ENCODE measurements at regions not wholly inside any gene's neighbourhood (a gene's known extent, or its start where the extent isn't known, plus 50 kb on each side); places are given as distances from the start of the nearest gene placed in this dataset.

- H3K36me3 Mint-ChIP-seq (ENCODE audit: low read depth): no peaks in the 10 kb centered on the region
- H3K4me1 Mint-ChIP-seq: no peaks in the 10 kb centered on the region
- H3K27ac Mint-ChIP-seq: no peak overlapping the region
- H3K27me3 Mint-ChIP-seq: no peaks in the 10 kb centered on the region
- H3K9me3 Mint-ChIP-seq: no peaks in the 10 kb centered on the region
- intact Hi-C loops (cut with micrococcal nuclease): no loop called here
- DNase-seq: no peak
- no peak overlapping the region for H3K4me3 Mint-ChIP-seq
Observed at GRCh38 chr4:34891892-34892291, 1352.4 kb downstream of the ARAP2 start.

GRCh38 chr4:34893382-34893781 is 1350.9 kb downstream of the ARAP2 start:
- Mint-ChIP-seq H3K4me1 (no peaks in the 10 kb centered on the region), H3K4me3 (no peak overlapping the region), H3K36me3 (ENCODE audit: low read depth) (no peaks in the 10 kb centered on the region), H3K27me3 (no peaks in the 10 kb centered on the region), H3K27ac (no peak overlapping the region), H3K9me3 (no peaks in the 10 kb centered on the region)
- intact Hi-C loops (cut with micrococcal nuclease): no loop called here
- DNase-seq: no peak

GRCh38 chr4:34920032-34920431 is 1324.3 kb downstream of the ARAP2 start:
- no peak overlapping the region for H3K27ac Mint-ChIP-seq
- DNase-seq: no peak
- no peaks in the 10 kb centered on the region for H3K27me3 Mint-ChIP-seq

GRCh38 chr4:34921391-34921790 is 1322.9 kb downstream of the ARAP2 start:
- intact Hi-C loops (cut with micrococcal nuclease): no loop called here
- Mint-ChIP-seq H3K9me3 (no peaks in the 10 kb centered on the region), H3K27me3 (no peaks in the 10 kb centered on the region), H3K4me3 (no peak overlapping the region), H3K27ac (no peak overlapping the region), H3K36me3 (ENCODE audit: low read depth) (no peaks in the 10 kb centered on the region), H3K4me1 (no peaks in the 10 kb centered on the region)
- DNase-seq: no peak

More at GRCh38 chr4:34920032-34920431, 1324.3 kb downstream of the ARAP2 start:
- Mint-ChIP-seq H3K9me3 (no peaks in the 10 kb centered on the region), H3K36me3 (ENCODE audit: low read depth) (no peaks in the 10 kb centered on the region), H3K4me1 (no peaks in the 10 kb centered on the region), H3K4me3 (no peak overlapping the region)
- intact Hi-C loops (cut with micrococcal nuclease): no loop called here

- H3K4me1 Mint-ChIP-seq: no peaks in the 10 kb centered on the region
- no peaks in the 10 kb centered on the region for H3K36me3 Mint-ChIP-seq (ENCODE audit: low read depth)
- no peak overlapping the region for H3K4me3 Mint-ChIP-seq
- no peak for DNase-seq
- no peak overlapping the region for H3K27ac Mint-ChIP-seq
- no peaks in the 10 kb centered on the region for H3K9me3 Mint-ChIP-seq
- H3K27me3 Mint-ChIP-seq: no peaks in the 10 kb centered on the region
- intact Hi-C loops (cut with micrococcal nuclease): no loop called here
Observed at GRCh38 chr4:34922325-34922724, 1322.0 kb downstream of the ARAP2 start.

- Mint-ChIP-seq H3K36me3 (ENCODE audit: low read depth) (no peaks in the 10 kb centered on the region), H3K4me3 (no peak overlapping the region), H3K27me3 (no peaks in the 10 kb centered on the region), H3K27ac (no peak overlapping the region), H3K4me1 (no peaks in the 10 kb centered on the region), H3K9me3 (peaks cover 4% of the 10 kb centered on the region)
- intact Hi-C loops (cut with micrococcal nuclease): no loop called here
- DNase-seq: no peak
Observed at GRCh38 chr4:34932591-34932990, 1311.7 kb downstream of the ARAP2 start.

- Mint-ChIP-seq H3K9me3 (peaks cover 4% of the 10 kb centered on the region), H3K4me3 (no peak overlapping the region), H3K27ac (no peak overlapping the region), H3K4me1 (no peaks in the 10 kb centered on the region), H3K36me3 (ENCODE audit: low read depth) (no peaks in the 10 kb centered on the region), H3K27me3 (no peaks in the 10 kb centered on the region)
- DNase-seq: no peak
- intact Hi-C loops (cut with micrococcal nuclease): no loop called here
Observed at GRCh38 chr4:34935739-34936138, 1308.6 kb downstream of the ARAP2 start.

- Mint-ChIP-seq H3K4me1 (no peaks in the 10 kb centered on the region), H3K27me3 (no peaks in the 10 kb centered on the region), H3K27ac (no peak overlapping the region), H3K9me3 (no peaks in the 10 kb centered on the region), H3K4me3 (no peak overlapping the region), H3K36me3 (ENCODE audit: low read depth) (no peaks in the 10 kb centered on the region)
- no peak for DNase-seq
- intact Hi-C loops (cut with micrococcal nuclease): no loop called here
Observed at GRCh38 chr4:34939073-34939472, 1305.2 kb downstream of the ARAP2 start.

GRCh38 chr4:34943741-34944386 is 1300.5 kb downstream of the ARAP2 start:
- DNase-seq: no peak
- Mint-ChIP-seq H3K27ac (no peak overlapping the region), H3K4me3 (no peak overlapping the region), H3K36me3 (ENCODE audit: low read depth) (no peaks in the 10 kb centered on the region), H3K27me3 (no peaks in the 10 kb centered on the region), H3K9me3 (no peaks in the 10 kb centered on the region), H3K4me1 (no peaks in the 10 kb centered on the region)
- intact Hi-C loops (cut with micrococcal nuclease): no loop called here

- DNase-seq: no peak
- H3K36me3 Mint-ChIP-seq (ENCODE audit: low read depth): no peaks in the 10 kb centered on the region
- H3K27ac Mint-ChIP-seq: no peak overlapping the region
- no peaks in the 10 kb centered on the region for H3K9me3 Mint-ChIP-seq
- H3K27me3 Mint-ChIP-seq: no peaks in the 10 kb centered on the region
- intact Hi-C loops (cut with micrococcal nuclease): no loop called here
- no peaks in the 10 kb centered on the region for H3K4me1 Mint-ChIP-seq
- no peak overlapping the region for H3K4me3 Mint-ChIP-seq
Observed at GRCh38 chr4:34950926-34951325, 1293.4 kb downstream of the ARAP2 start.

GRCh38 chr4:34953145-34953799 is 1291.0 kb downstream of the ARAP2 start:
- intact Hi-C loops (cut with micrococcal nuclease): no loop called here
- Mint-ChIP-seq H3K36me3 (ENCODE audit: low read depth) (no peaks in the 10 kb centered on the region), H3K4me3 (no peak overlapping the region), H3K4me1 (no peaks in the 10 kb centered on the region), H3K27ac (no peak overlapping the region), H3K9me3 (no peaks in the 10 kb centered on the region), H3K27me3 (no peaks in the 10 kb centered on the region)
- no peak for DNase-seq

GRCh38 chr4:34964613-34965012 is 1279.7 kb downstream of the ARAP2 start:
- no peak for DNase-seq
- no peaks in the 10 kb centered on the region for H3K27me3 Mint-ChIP-seq
- no peaks in the 10 kb centered on the region for H3K4me1 Mint-ChIP-seq
- H3K27ac Mint-ChIP-seq: no peak overlapping the region
- H3K36me3 Mint-ChIP-seq (ENCODE audit: low read depth): no peaks in the 10 kb centered on the region
- intact Hi-C loops (cut with micrococcal nuclease): no loop called here
- H3K9me3 Mint-ChIP-seq: no peaks in the 10 kb centered on the region
- no peak overlapping the region for H3K4me3 Mint-ChIP-seq

GRCh38 chr4:34972189-34972588 is 1272.1 kb downstream of the ARAP2 start:
- Mint-ChIP-seq H3K27ac (no peak overlapping the region), H3K36me3 (ENCODE audit: low read depth) (no peaks in the 10 kb centered on the region), H3K4me3 (no peak overlapping the region), H3K9me3 (no peaks in the 10 kb centered on the region), H3K4me1 (no peaks in the 10 kb centered on the region), H3K27me3 (no peaks in the 10 kb centered on the region)
- intact Hi-C loops (cut with micrococcal nuclease): no loop called here
- no peak for DNase-seq

- intact Hi-C loops (cut with micrococcal nuclease): no loop called here
- Mint-ChIP-seq H3K9me3 (no peaks in the 10 kb centered on the region), H3K4me3 (no peak overlapping the region)
Observed at GRCh38 chr4:34973650-34974312, 1270.5 kb downstream of the ARAP2 start.

More at GRCh38 chr4:34973650-34974312, 1270.5 kb downstream of the ARAP2 start:
- DNase-seq: no peak
- Mint-ChIP-seq H3K4me1 (no peaks in the 10 kb centered on the region), H3K27ac (no peak overlapping the region), H3K27me3 (no peaks in the 10 kb centered on the region), H3K36me3 (ENCODE audit: low read depth) (no peaks in the 10 kb centered on the region)
